C4-2B (cell line): ENCODE measurements at regions not wholly inside any gene's neighbourhood (a gene's known extent, or its start where the extent isn't known, plus 50 kb on each side); places are given as distances from the start of the nearest gene placed in this dataset.

Experiments
- H3K27ac ChIP-seq: fragments of 450-650 bp; 2 replicates; pipeline ENCODE4 v1.5.1; 2017
- CTCF ChIP-seq: fragments of 450-650 bp; conservative IDR thresholded peaks from 2 replicates; pipeline ENCODE4 v1.5.1; 2017; ENCODE audit warnings: mild to moderate bottlenecking
- ZFX ChIP-seq: fragments of 450-650 bp; IDR thresholded peaks from 2 replicates; pipeline ENCODE4 v1.6.1; 2017

GRCh38 chr5:168153876-168154270 is 137.6 kb upstream of the WWC1 start:
- no peak for TF ChIP-seq ZFX
- no peak for TF ChIP-seq CTCF
- H3K27ac ChIP-seq, result no peak overlapping the region

GRCh38 chr5:168155585-168155984 is 135.9 kb upstream of the WWC1 start:
- no peak overlapping the region for H3K27ac ChIP-seq
- TF ChIP-seq CTCF (no peak), ZFX (no peak)

- TF ChIP-seq ZFX, result no peak
- TF ChIP-seq CTCF, result no peak
Measured at GRCh38 chr5:168156170-168156569, 135.3 kb upstream of the WWC1 start.

GRCh38 chr5:168157141-168157540 is 134.3 kb upstream of the WWC1 start:
- H3K27ac ChIP-seq, result no peak overlapping the region
- no peak for TF ChIP-seq ZFX
- no peak for TF ChIP-seq CTCF

More at GRCh38 chr5:168156170-168156569, 135.3 kb upstream of the WWC1 start:
- H3K27ac ChIP-seq, result no peak overlapping the region

- no peak overlapping the region for H3K27ac ChIP-seq
- TF ChIP-seq CTCF (no peak), ZFX (no peak)
Measured at GRCh38 chr5:168159425-168159824, 132.0 kb upstream of the WWC1 start.

GRCh38 chr5:168162464-168162863 is 129.0 kb upstream of the WWC1 start:
- no peak overlapping the region for H3K27ac ChIP-seq
- TF ChIP-seq ZFX, result no peak
- no peak for TF ChIP-seq CTCF

GRCh38 chr5:168163966-168164365 is 127.5 kb upstream of the WWC1 start:
- TF ChIP-seq ZFX (no peak), CTCF (no peak)
- no peak overlapping the region for H3K27ac ChIP-seq
